GM12878 (cell line): ENCODE measurements at regions not wholly inside any gene's neighbourhood (a gene's known extent, or its start where the extent isn't known, plus 50 kb on each side); places are given as distances from the start of the nearest gene placed in this dataset.

Source experiments
- CBX3 ChIP-seq: fragments of 200-600 bp; sonication (generic); IDR thresholded peaks from 2 replicates; pipeline ENCODE4 v1.6.1; 2016; ENCODE audit warnings: low read depth, borderline replicate concordance
- CEBPB ChIP-seq, 2 experiments: fragments of 150-350 bp in 1 of 2; IDR thresholded peaks; 2 replicates each; pipeline ENCODE4 v1.6.1; 2012 to 2014; ENCODE audit warnings: low read depth in 2 of 2, low read length in 2 of 2, borderline replicate concordance in 1 of 2, inconsistent platforms in 1 of 2
- CTCF ChIP-seq, 3 experiments: IDR thresholded peaks in 2 of 3; conservative IDR thresholded peaks in 1 of 3; 2 replicates each; pipeline ENCODE4 v1.5.1; 2011; ENCODE audit warnings: low read depth in 3 of 3, low read length in 3 of 3, mild to moderate bottlenecking in 3 of 3, control low read depth in 2 of 3, moderate library complexity in 2 of 3, inconsistent platforms in 1 of 3, mixed read lengths in 1 of 3; ENCODE audit not compliant: control insufficient read depth in 2 of 3, insufficient read depth in 1 of 3; ENCODE audit errors: extremely low read depth in 1 of 3
- ESRRA ChIP-seq: IDR thresholded peaks from 2 replicates; pipeline ENCODE4 v1.6.1; 2012; ENCODE audit warnings: mild to moderate bottlenecking, low read length, improper control_type of control experiment
- JUND ChIP-seq: IDR thresholded peaks from 2 replicates; pipeline ENCODE4 v1.6.1; 2012; ENCODE audit warnings: low read depth, mild to moderate bottlenecking, low read length, improper control_type of control experiment, moderate library complexity
- REST ChIP-seq: IDR thresholded peaks from 2 replicates; pipeline ENCODE4 v1.6.1; 2012; ENCODE audit warnings: mild to moderate bottlenecking, low read depth, low read length
- SIN3A ChIP-seq: IDR thresholded peaks from 2 replicates; pipeline ENCODE4 v1.6.1; 2012; ENCODE audit warnings: low read depth, low read length, improper control_type of control experiment
- SIX5 ChIP-seq: IDR thresholded peaks from 2 replicates; pipeline ENCODE4 v1.6.1; 2011; ENCODE audit warnings: mild to moderate bottlenecking, low read depth, low read length, moderate library complexity; ENCODE audit not compliant: severe bottlenecking
- SP1 ChIP-seq: IDR thresholded peaks from one replicate; pipeline ENCODE4 v1.6.1; 2011; ENCODE audit warnings: low read depth, low read length
- YY1 ChIP-seq: IDR thresholded peaks from 2 replicates; pipeline ENCODE4 v1.6.1; 2011; ENCODE audit warnings: low read depth, mild to moderate bottlenecking, low read length
- ZNF274 ChIP-seq: IDR thresholded peaks from one replicate; pipeline ENCODE4 v1.8.0; 2011; ENCODE audit not compliant: insufficient read length, insufficient read depth

- no peak for TF ChIP-seq CTCF (IDR thresholded peaks at IDR 0.05 in 2 of 3, conservative IDR thresholded peaks at IDR 0.05 in 1 of 3; ENCODE audit: control insufficient read depth in 2 of 3, extremely low read depth in 1 of 3, insufficient read depth in 1 of 3, low read depth in 3 of 3, low read length in 3 of 3)
- no peak for TF ChIP-seq CBX3
- TF ChIP-seq JUND = no peak
- no peak for TF ChIP-seq REST
- no peak for TF ChIP-seq SP1
- TF ChIP-seq YY1 = no peak
- TF ChIP-seq ESRRA = no peak
- no peak for TF ChIP-seq CEBPB (IDR thresholded peaks at IDR 0.05; ENCODE audit: borderline replicate concordance in 1 of 2, low read depth in 2 of 2, low read length in 2 of 2)
- no peak for TF ChIP-seq SIX5
- TF ChIP-seq SIN3A = no peak
- no peak for TF ChIP-seq ZNF274
These were observed 316.3 kb upstream of the STAC start for GRCh38 chr3:36063992-36064391.
